ENCODE measurements at regions not wholly inside any gene's neighbourhood (a gene's known extent, or its start where the extent isn't known, plus 50 kb on each side); places are given as distances from the start of the nearest gene placed in this dataset.
"Not testable (repeated sequence)": the region's sequence is repeated elsewhere in the genome, so short reads cannot be mapped to it uniquely, and the experiment has no call there.

DNA sequence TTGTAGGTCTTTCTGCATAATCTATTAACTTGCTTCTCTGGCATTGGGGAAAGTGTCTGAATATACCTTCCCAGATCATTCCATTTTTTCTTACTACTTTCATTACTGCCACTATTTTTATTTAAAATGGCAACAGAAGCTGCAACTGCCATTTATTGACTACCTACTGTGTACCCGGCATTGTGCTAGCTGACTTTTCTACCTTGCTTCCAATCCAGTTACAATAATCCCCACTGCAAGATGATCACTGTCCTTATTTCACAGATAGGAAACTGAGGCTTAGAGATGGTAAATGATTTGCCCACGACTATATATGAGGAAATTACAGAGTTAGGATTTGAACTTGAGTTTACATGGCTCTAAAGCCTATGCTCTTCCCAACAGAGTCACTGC is 129.0 kb downstream of the MAP3K7 start:
- peak overlapping the region; percentile 88 for H3K27ac ChIP-seq (ENCODE audit: low read depth, low read length, poor library complexity, severe bottlenecking)
- H3F3A ChIP-seq (ENCODE audit: insufficient read depth, low read length): no peaks in the 10 kb centered on the region; the same call in 1 of the 2 replicates
- peak overlapping the region; percentile 39 for H3K4me3 ChIP-seq (ENCODE audit: low read depth, low read length, poor library complexity, severe bottlenecking)
- H3K9ac ChIP-seq (ENCODE audit: low read length): peak overlapping the region; percentile 48
- H4K20me1 ChIP-seq (ENCODE audit: insufficient read depth, low read length): no peaks in the 10 kb centered on the region
- no peaks in the 10 kb centered on the region for H3K9me2 ChIP-seq (ENCODE audit: low read depth, low read length)
- peak overlapping the region; percentile 65 for H3K4me2 ChIP-seq (ENCODE audit: low read length)
- no peaks in the 10 kb centered on the region for H3K79me2 ChIP-seq (ENCODE audit: insufficient read depth, low read length)
- no peaks in the 10 kb centered on the region for H3K27me3 ChIP-seq (ENCODE audit: insufficient read depth, low read length)
- H2AFZ ChIP-seq (ENCODE audit: low read length): no peak overlapping the region
- TF ChIP-seq, protein P1, sequence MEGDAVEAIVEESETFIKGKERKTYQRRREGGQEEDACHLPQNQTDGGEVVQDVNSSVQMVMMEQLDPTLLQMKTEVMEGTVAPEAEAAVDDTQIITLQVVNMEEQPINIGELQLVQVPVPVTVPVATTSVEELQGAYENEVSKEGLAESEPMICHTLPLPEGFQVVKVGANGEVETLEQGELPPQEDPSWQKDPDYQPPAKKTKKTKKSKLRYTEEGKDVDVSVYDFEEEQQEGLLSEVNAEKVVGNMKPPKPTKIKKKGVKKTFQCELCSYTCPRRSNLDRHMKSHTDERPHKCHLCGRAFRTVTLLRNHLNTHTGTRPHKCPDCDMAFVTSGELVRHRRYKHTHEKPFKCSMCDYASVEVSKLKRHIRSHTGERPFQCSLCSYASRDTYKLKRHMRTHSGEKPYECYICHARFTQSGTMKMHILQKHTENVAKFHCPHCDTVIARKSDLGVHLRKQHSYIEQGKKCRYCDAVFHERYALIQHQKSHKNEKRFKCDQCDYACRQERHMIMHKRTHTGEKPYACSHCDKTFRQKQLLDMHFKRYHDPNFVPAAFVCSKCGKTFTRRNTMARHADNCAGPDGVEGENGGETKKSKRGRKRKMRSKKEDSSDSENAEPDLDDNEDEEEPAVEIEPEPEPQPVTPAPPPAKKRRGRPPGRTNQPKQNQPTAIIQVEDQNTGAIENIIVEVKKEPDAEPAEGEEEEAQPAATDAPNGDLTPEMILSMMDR (IDR thresholded peaks at IDR 0.05; ENCODE audit: low read length): no peak
- no peak for TF ChIP-seq EZH2 (IDR thresholded peaks at IDR 0.05; ENCODE audit: borderline replicate concordance, low read length)
- peaks cover 48% of the 10 kb centered on the region for H3K4me1 ChIP-seq (ENCODE audit: insufficient read depth, low read length, severe bottlenecking)
- H3K36me3 ChIP-seq (ENCODE audit: insufficient read depth, low read length): no peaks in the 10 kb centered on the region
- no peaks in the 10 kb centered on the region for H3K9me3 ChIP-seq (ENCODE audit: low read length)

DNA sequence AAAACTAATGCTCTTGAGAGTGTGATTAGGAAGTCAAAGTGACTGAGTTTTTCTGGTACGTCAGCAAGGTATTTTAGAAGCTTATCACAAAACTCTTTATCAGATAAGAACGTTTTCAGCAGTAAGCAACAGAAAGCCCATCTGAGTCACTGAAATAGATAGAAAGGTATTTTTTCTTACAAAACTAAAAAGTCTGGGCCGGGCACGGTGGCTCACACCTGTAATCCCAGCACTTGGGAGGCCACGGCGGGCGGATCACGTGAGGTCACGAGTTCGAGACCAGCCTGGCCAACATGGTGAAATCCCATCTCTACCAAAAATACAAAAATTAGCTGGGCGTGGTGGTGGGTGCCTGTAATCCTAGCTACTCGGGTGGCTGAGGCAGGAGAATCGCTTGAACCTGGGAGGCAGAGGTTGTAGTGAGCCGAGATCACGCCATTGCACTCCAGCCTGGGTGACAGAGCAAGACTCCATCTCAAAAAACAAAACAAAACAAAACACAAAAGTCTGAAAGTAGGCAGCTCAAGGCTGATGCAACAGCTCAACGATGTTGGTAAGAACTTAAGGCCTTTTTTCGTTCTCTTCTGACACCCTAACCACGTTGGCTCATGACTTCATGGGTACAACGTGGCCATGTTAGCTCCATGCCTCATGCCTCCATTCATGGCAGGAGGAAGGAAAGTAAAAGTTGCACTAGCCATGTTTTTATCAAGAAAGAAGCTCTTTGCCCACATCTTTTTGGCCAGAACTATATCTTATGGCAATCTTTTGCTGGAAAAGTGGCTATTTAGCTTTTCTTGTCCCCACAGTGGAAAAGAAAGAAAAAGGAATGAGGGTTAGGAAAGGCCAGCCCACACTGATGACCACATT is 129.6 kb downstream of the MAP3K7 start:
- not testable (repeated sequence) for H3F3A ChIP-seq (ENCODE audit: insufficient read depth, low read length)

DNA sequence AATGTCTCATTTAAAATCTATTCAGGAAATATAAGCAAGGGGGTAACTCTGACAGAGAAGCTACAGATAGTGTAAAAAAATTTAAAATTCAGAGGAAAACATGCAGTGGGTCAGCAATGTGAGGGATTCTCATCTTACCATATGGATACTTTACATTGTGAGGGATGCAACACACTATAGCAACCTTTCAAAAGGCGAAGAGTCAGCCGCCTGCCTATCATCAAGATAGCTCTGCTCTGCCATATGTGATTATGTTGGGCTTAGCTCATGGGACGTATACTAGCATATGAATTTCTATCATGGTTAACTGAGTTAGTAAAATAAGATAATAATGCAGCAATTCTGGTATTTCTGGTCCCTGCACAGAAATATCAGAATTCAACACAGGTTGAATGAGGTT is 130.9 kb downstream of the MAP3K7 start:
- no peak overlapping the region for H3K9ac ChIP-seq (ENCODE audit: low read length)
- H3K9me3 ChIP-seq (ENCODE audit: low read length): no peaks in the 10 kb centered on the region
- no peaks in the 10 kb centered on the region for H3K36me3 ChIP-seq (ENCODE audit: insufficient read depth, low read length)
- no peak overlapping the region for H3K27ac ChIP-seq (ENCODE audit: low read depth, low read length, poor library complexity, severe bottlenecking)
- H3K4me1 ChIP-seq (ENCODE audit: insufficient read depth, low read length, severe bottlenecking): peaks cover 37% of the 10 kb centered on the region
- H3K79me2 ChIP-seq (ENCODE audit: insufficient read depth, low read length): no peaks in the 10 kb centered on the region
- TF ChIP-seq EZH2 (IDR thresholded peaks at IDR 0.05; ENCODE audit: borderline replicate concordance, low read length): no peak
- TF ChIP-seq, protein P1 (IDR thresholded peaks at IDR 0.05; ENCODE audit: low read length): no peak
- H3K4me3 ChIP-seq (ENCODE audit: low read depth, low read length, poor library complexity, severe bottlenecking): no peak overlapping the region
- H3K27me3 ChIP-seq (ENCODE audit: insufficient read depth, low read length): no peaks in the 10 kb centered on the region
- no peak overlapping the region for H3K4me2 ChIP-seq (ENCODE audit: low read length)
- H3K9me2 ChIP-seq (ENCODE audit: low read depth, low read length): no peaks in the 10 kb centered on the region
- H3F3A ChIP-seq (ENCODE audit: insufficient read depth, low read length): no peaks in the 10 kb centered on the region; the same call in 1 of the 2 replicates
- H2AFZ ChIP-seq (ENCODE audit: low read length): no peak overlapping the region
- no peaks in the 10 kb centered on the region for H4K20me1 ChIP-seq (ENCODE audit: insufficient read depth, low read length)

More for the DNA sequence above, 129.6 kb downstream of the MAP3K7 start:
- Histone ChIP-seq H3K27ac (ENCODE audit: low read depth, low read length, poor library complexity, severe bottlenecking) (peak overlapping the region; percentile 88), H3K4me1 (ENCODE audit: insufficient read depth, low read length, severe bottlenecking) (peaks cover 46% of the 10 kb centered on the region)
- not testable (repeated sequence) for H3K79me2 ChIP-seq (ENCODE audit: insufficient read depth, low read length); H3K27me3 ChIP-seq (ENCODE audit: insufficient read depth, low read length); H3K4me2 ChIP-seq (ENCODE audit: low read length); H3K9me3 ChIP-seq (ENCODE audit: low read length); H3K36me3 ChIP-seq (ENCODE audit: insufficient read depth, low read length); H3K4me3 ChIP-seq (ENCODE audit: low read depth, low read length, poor library complexity, severe bottlenecking); H2AFZ ChIP-seq (ENCODE audit: low read length); H4K20me1 ChIP-seq (ENCODE audit: insufficient read depth, low read length); H3K9me2 ChIP-seq (ENCODE audit: low read depth, low read length); H3K9ac ChIP-seq (ENCODE audit: low read length)
